HG02798 (cell line): ENCODE measurements at regions not wholly inside any gene's neighbourhood (a gene's known extent, or its start where the extent isn't known, plus 50 kb on each side); places are given as distances from the start of the nearest gene placed in this dataset.
A peak's percentile ranks its signal among the peaks of the same experiment; 100 is the strongest.

Source experiments
- ATAC-seq: cut with Tn5 transposase; IDR thresholded peaks from one replicate; pipeline ENCODE4 v1.9.1; 2021; ENCODE audit warnings: mild to moderate bottlenecking; ENCODE audit not compliant: unreplicated experiment, poor library complexity

GRCh38 chr4:35952751-35953150, 291.6 kb downstream of the ARAP2 start:
- ATAC-seq: no peak

DNA sequence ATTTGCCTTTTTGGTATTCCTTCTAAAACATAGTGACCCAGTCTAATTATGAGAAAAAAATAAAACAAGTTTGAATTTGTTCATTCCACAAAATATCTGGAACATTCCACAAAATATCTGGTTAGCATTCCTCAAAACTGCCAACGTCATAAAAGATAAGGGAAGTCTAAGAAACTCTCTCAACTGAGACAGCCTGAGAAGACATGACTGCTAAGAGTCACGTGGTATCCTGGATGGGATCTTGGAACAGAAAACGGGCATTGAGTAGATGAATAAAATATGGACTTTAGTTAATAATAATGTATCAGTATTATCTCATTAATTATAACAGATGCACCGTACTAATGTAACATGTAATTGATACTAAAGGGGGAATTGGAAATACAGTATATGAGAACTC, 280.9 kb downstream of the ARAP2 start:
- no peak for ATAC-seq

DNA sequence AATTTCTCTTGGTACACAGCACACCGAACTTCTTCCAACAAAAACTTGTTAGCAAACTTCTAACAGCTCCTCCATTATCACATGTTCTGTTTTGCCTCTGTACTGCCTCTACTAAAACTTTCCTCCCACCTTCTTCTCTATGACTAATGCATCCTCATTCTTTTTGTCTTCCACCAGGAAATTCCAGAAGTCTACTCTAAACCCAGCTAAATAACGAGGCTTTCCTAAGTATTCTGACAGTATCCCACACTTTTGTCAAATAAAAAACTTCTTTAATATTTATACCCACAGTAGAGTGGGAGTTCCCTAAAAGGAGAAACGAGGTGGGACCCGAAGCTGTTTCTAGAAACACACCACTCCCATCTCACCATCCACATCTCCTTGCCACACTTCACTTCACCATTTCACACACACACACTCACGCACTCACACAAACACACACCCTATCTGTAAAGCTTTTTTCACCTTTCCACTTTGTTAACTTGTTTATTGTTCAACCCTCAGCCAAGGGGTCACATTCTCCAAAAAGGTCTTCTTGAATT, 280.3 kb downstream of the ARAP2 start:
- no peak for ATAC-seq

DNA sequence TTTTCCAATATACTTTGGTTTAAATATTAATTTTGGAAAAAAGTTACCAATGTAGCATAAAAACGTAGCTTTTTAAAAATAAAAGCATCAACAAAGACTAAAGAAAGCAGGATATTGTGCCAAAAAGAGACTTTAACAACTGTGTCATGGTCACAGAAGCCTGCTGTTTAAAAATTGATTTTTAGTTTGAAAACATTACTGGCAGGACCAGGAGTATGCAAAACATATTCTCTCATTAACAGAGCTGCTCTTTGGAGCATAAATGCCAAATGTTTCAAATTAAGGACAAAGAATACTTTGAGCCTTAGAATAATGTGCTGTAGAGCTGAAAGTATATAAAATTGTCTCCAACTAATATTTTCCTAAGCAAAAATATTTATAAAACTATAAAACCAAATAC, 279.0 kb downstream of the ARAP2 start:
- ATAC-seq: no peak

DNA sequence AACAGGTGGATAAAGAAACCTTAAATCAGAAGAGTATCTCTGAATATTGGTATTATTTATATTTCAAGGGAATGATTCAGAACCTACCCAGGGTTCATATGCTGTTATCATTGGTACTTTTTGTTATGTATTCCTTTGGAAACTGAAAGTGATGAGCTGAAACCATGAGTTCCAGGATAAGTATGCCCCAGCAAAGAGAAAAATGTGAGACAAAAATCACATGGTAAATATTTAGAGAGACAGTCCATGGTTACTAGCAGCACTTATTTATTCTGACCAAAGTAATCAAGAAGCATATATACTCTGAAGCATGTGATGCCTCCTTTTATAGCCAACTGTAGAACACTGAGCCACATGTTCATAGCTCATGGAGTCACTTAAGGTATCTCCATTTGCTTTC, 277.7 kb downstream of the ARAP2 start:
- peak; percentile 26 for ATAC-seq

DNA sequence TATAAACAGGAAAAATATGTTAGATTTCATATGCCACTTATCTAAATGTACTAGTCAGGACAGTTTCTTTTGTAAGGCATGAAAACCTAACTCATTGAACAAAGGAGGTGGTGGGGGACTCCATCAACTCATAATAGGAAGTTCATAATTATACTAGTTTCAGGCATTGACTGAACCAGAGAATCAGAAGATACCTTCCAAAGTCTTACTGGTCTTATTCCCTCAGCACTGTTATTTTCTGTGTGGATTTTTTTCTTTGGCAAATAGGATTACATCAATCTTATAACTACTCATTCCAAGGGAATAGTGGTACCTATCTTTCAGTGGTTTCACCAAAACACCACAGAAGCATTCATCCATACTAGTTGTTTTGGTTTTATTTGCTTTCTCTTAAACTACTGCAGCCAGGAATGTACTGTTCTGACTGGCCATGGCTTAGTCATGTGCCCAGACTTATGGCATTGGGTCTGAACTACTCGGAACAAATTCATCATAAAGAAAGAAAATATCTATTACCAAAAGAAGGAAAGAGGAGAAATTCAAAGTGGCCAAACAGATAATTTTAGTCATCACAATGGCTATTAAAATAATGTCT, 273.9 kb downstream of the ARAP2 start:
- peak; percentile 58 for ATAC-seq

DNA sequence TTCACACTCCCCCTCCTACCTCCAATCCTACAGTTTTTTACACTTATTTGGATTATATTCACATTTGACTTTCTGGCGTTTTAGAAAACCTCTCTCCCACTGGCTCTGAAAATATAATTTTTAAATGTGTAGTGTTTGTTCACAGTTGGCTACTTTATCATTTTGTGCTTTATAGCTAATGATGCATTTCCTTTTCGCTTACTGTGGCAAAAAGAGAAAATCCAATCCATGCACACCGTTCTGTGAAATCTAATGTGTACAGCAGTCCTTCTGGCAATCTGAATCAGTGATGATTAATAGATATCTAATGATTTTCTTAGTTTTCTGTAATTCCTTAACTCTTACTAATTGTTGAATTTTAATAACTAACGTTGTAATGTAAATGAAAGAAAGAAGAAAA, 271.5 kb downstream of the ARAP2 start:
- no peak for ATAC-seq

- ATAC-seq: no peak
These were observed 268.5 kb downstream of the ARAP2 start for GRCh38 chr4:35975617-35976355.

DNA sequence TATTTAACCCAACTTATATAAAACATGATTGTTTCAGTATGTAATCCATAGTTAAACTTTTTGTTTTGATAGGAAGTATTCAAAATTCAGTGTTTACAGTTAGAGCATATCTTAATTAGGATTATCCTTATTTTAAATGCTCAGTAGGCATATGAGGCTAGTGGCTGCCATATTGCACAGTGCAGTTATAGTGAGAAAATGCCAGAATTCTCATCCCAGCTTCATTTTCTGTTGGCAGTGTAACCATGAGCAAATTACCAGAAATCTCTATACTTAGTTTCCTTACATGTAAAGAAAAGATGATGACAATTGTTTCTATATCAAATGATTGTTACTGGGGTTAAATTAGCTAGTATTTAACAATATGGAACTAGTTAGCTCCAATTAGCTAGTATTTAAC, 265.8 kb downstream of the ARAP2 start:
- no peak for ATAC-seq

DNA sequence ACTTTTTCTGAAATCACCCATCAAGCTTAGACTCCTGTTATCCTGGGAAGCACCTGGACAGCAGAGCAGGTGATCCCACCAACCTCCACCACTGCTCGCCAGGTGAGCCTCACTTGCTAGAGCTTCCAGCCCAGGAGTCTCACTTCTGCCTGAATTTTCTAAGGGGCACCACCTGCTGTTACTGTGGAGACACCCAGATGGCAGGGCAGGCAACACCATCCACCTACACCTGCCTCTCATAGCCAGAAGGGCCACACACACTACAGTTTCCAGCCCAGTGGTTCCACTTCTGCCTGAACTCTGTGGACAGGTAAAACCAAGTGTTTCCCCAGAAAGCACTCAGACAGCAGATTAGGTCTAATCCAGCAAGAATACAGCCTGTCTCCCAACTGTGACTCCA, 262.0 kb downstream of the ARAP2 start:
- no peak for ATAC-seq

DNA sequence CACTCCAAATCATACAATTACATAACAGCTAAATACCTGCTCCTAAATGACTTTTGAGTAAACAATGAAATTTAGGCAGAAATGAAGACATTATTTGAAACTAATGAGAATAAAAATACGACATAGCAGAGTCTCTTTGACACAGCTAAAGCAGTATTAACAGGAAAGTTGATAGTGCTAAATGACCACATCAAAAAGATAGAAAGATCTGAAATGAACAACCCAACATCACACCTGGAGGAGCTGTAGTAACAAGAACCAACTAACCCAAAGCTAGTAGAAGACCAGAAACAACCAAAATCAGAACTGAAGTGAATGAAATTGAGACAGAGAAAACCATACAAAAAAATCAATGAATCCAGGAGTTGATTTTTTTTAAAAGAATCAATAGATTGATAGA, 257.8 kb downstream of the ARAP2 start:
- ATAC-seq: no peak

- no peak for ATAC-seq
These were observed 250.7 kb downstream of the ARAP2 start for GRCh38 chr4:35993606-35994005.

DNA sequence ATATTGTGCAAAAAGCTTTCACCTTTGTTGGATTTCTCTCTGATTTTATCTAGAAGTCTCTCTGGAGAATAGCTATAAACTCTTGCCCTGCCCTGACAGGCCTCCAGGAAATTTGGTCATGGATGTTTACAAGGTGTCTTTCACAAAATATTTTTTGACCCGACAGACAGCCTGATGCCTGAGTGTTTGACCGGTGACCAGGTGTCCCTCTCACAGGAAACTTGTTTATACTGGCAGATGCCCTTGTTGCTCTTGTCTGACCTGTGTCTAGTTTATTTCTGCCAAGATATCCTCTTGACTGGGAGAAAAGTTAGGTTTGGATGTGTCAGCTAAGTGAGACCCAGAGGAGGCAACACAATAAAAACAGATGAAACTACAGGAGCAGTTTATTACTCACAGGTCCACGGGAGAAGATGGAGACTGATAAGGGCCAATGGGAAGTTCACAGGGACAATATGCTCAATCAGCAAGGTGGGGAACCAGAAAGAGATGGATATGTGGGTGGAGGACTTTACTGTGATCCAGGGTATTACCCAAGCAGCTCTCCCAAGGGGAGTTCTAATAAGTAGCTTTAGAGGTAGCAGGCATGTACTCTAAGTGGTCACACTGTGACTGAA, 243.3 kb downstream of the ARAP2 start:
- no peak for ATAC-seq

- no peak for ATAC-seq
These were observed 241.3 kb downstream of the ARAP2 start for GRCh38 chr4:36003051-36003450.

- no peak for ATAC-seq
These were observed 240.0 kb downstream of the ARAP2 start for GRCh38 chr4:36004204-36004851.

GRCh38 chr4:36006226-36006625, 238.1 kb downstream of the ARAP2 start:
- ATAC-seq: no peak

GRCh38 chr4:36010397-36010929, 233.9 kb downstream of the ARAP2 start:
- no peak for ATAC-seq

DNA sequence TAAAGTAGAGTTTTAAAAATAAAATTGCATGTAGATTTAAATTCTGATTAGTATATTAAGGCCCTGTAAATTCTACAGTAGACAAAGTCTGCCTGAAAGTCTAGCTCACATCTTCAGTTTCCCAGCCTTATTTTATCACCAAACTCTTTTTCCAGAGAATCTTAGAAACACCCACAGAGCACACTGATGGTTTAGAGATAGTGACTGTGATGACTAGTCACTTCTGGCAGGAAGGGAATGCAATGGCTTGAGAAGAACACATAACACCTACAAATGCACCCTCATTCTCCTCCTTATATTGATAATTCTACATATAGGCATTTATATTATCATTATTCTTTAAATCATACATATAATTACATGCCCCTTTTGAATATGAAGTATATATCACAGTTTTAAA, 232.9 kb downstream of the ARAP2 start:
- no peak for ATAC-seq

DNA sequence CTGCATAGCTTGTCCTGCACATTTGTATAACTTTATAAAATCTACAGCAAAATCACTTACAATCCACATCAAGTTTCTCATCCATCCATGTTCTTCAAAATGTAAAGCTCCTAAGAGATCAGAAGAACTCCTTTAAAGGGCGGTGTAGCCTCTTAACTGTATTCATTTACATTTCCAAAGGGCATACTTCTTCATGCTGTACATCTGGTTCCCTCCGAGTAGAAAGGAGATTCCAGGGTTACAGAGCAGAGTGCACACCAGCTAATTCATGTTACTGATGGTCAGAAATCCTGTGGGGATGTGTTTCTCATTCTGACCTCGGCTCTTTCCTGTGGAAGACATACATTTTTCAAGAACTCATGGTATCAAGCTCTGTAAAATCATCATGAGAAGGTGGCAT, 231.8 kb downstream of the ARAP2 start:
- no peak for ATAC-seq

- ATAC-seq: no peak
These were observed 231.1 kb downstream of the ARAP2 start for GRCh38 chr4:36013206-36013605.
